ENCODE measurements at regions not wholly inside any gene's neighbourhood (a gene's known extent, or its start where the extent isn't known, plus 50 kb on each side); places are given as distances from the start of the nearest gene placed in this dataset.

DNA sequence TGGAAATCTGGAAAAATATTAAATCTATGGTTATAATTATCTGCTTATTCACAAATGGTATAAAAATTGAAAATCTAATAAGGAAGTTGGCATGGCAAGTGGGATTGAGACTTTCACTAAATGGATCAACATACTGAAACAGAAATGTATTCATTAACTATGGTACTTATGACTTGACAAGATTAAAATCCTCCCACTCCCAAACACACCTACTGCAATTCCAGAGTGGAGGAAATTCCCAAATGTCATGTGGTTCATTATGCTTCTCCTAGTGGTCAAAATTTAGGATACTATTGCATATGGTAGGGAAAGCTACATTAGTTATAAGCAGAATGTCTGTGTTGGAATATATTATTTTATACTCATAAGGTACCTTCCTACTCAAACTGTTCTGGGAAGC lies 265.3 kb upstream of the PRICKLE1 start:
- H3K4me1 ChIP-seq (ENCODE audit: control insufficient read depth, insufficient read depth, low read length), result no peaks in the 10 kb centered on the region
- H3K4me3 ChIP-seq (ENCODE audit: low read depth, low read length), result no peak overlapping the region
- TF ChIP-seq BCL11A (tag by site-specific recombination; IDR thresholded peaks at IDR 0.05; ENCODE audit: low read depth) (no peak), ZNF19 (tag by site-specific recombination; IDR thresholded peaks at IDR 0.05; ENCODE audit: low read depth) (no peak), ZNF175 (tag by site-specific recombination; IDR thresholded peaks at IDR 0.05) (no peak), ZNF624 (tag by site-specific recombination; IDR thresholded peaks at IDR 0.05) (no peak), ELK4 (IDR thresholded peaks at IDR 0.05; ENCODE audit: borderline replicate concordance, low read depth, low read length) (no peak), ZNF521 (tag by site-specific recombination; IDR thresholded peaks at IDR 0.05) (no peak), ZNF830 (tag by site-specific recombination; IDR thresholded peaks at IDR 0.05; ENCODE audit: low read depth) (no peak), ZNF623 (tag by site-specific recombination; IDR thresholded peaks at IDR 0.05) (no peak)
- TF ChIP-seq, protein P1, sequence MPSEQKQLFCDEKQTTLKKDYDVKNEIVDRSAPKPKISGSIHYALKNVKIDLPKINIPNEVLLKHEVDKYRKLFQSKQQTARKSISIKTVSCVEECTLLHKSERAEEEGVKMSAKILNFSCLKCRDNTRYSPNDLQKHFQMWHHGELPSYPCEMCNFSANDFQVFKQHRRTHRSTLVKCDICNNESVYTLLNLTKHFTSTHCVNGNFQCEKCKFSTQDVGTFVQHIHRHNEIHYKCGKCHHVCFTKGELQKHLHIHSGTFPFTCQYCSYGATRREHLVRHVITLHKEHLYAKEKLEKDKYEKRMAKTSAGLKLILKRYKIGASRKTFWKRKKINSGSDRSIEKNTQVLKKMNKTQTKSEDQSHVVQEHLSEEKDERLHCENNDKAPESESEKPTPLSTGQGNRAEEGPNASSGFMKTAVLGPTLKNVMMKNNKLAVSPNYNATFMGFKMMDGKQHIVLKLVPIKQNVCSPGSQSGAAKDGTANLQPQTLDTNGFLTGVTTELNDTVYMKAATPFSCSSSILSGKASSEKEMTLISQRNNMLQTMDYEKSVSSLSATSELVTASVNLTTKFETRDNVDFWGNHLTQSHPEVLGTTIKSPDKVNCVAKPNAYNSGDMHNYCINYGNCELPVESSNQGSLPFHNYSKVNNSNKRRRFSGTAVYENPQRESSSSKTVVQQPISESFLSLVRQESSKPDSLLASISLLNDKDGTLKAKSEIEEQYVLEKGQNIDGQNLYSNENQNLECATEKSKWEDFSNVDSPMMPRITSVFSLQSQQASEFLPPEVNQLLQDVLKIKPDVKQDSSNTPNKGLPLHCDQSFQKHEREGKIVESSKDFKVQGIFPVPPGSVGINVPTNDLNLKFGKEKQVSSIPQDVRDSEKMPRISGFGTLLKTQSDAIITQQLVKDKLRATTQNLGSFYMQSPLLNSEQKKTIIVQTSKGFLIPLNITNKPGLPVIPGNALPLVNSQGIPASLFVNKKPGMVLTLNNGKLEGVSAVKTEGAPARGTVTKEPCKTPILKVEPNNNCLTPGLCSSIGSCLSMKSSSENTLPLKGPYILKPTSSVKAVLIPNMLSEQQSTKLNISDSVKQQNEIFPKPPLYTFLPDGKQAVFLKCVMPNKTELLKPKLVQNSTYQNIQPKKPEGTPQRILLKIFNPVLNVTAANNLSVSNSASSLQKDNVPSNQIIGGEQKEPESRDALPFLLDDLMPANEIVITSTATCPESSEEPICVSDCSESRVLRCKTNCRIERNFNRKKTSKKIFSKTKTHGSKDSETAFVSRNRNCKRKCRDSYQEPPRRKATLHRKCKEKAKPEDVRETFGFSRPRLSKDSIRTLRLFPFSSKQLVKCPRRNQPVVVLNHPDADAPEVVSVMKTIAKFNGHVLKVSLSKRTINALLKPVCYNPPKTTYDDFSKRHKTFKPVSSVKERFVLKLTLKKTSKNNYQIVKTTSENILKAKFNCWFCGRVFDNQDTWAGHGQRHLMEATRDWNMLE (tag by site-specific recombination; conservative IDR thresholded peaks at IDR 0.05; ENCODE audit: low read depth), result no peak
- TF ChIP-seq, protein P2, sequence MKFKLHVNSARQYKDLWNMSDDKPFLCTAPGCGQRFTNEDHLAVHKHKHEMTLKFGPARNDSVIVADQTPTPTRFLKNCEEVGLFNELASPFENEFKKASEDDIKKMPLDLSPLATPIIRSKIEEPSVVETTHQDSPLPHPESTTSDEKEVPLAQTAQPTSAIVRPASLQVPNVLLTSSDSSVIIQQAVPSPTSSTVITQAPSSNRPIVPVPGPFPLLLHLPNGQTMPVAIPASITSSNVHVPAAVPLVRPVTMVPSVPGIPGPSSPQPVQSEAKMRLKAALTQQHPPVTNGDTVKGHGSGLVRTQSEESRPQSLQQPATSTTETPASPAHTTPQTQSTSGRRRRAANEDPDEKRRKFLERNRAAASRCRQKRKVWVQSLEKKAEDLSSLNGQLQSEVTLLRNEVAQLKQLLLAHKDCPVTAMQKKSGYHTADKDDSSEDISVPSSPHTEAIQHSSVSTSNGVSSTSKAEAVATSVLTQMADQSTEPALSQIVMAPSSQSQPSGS (tag by site-specific recombination; IDR thresholded peaks at IDR 0.05; ENCODE audit: low read depth), result no peak
- H3K9me3 ChIP-seq (ENCODE audit: control insufficient read depth, insufficient read depth, low read depth, low read length), result no peaks in the 10 kb centered on the region
- POLR2A ChIA-PET, result no interaction called here
- no peaks in the 10 kb centered on the region for H3K36me3 ChIP-seq (ENCODE audit: control insufficient read depth in 2 of 2, insufficient read depth in 1 of 2, low read length in 2 of 2)
- CTCF ChIA-PET, result interaction anchor here (0.7 kb wide), 1 partner anchor 69 kb away, joined by 3 read pairs; no protein-coding TSS in a partner anchor
- H3K27ac ChIP-seq (ENCODE audit: extremely low read depth, low read depth, low read length), result no peak overlapping the region

DNA sequence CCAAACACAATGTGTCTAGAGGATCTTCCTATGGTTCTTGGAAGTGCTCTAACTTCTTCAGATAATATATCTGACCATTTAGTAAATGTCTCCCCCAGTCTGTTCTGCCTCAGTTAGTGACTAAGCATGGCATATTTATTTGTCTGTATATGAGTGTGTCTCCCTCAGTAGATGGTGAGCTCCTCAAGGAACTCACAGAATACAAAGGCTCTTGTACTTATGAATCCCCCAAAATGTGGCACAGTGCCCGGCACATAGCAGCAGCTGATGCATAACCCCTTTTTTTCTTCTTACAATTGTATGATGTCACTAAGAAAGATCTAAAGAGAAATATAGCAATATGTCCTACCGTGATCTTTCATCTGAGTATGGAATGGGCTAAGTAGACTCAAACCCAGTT lies 264.7 kb upstream of the PRICKLE1 start:
- Histone ChIP-seq H3K4me3 (ENCODE audit: low read depth, low read length) (no peak overlapping the region), H3K9me3 (ENCODE audit: control insufficient read depth, insufficient read depth, low read depth, low read length) (no peaks in the 10 kb centered on the region), H3K36me3 (ENCODE audit: control insufficient read depth in 2 of 2, insufficient read depth in 1 of 2, low read length in 2 of 2) (no peaks in the 10 kb centered on the region), H3K27ac (ENCODE audit: extremely low read depth, low read depth, low read length) (no peak overlapping the region), H3K4me1 (ENCODE audit: control insufficient read depth, insufficient read depth, low read length) (no peaks in the 10 kb centered on the region)
- ChIA-PET CTCF (no interaction called here), POLR2A (no interaction called here)
- no peak for TF ChIP-seq ZNF654 (tag by site-specific recombination; IDR thresholded peaks at IDR 0.05; ENCODE audit: low read depth)
- no peak for TF ChIP-seq SCRT2 (tag by site-specific recombination; IDR thresholded peaks at IDR 0.05)
- TF ChIP-seq ZNF501 (tag by site-specific recombination; IDR thresholded peaks at IDR 0.05), result no peak
- TF ChIP-seq ZNF24 (tag by site-specific recombination; IDR thresholded peaks at IDR 0.05), result no peak
- TF ChIP-seq ZNF660 (tag by site-specific recombination; IDR thresholded peaks at IDR 0.05), result no peak
- TF ChIP-seq HOXC10 (CRISPR knock-in tag; IDR thresholded peaks at IDR 0.05), result no peak
- TF ChIP-seq ZNF561 (tag by site-specific recombination; IDR thresholded peaks at IDR 0.05; ENCODE audit: borderline replicate concordance), result no peak
- no peak for TF ChIP-seq ZNF791 (tag by site-specific recombination; IDR thresholded peaks at IDR 0.05)
- TF ChIP-seq ZNF548 (tag by site-specific recombination; IDR thresholded peaks at IDR 0.05), result no peak
- TF ChIP-seq ZNF580 (tag by site-specific recombination; IDR thresholded peaks at IDR 0.05), result no peak
- no peak for TF ChIP-seq ZNF112 (tag by site-specific recombination; IDR thresholded peaks at IDR 0.05)
- TF ChIP-seq ZNF211 (tag by site-specific recombination; IDR thresholded peaks at IDR 0.05; ENCODE audit: low read depth), result no peak
- TF ChIP-seq, protein P3, sequence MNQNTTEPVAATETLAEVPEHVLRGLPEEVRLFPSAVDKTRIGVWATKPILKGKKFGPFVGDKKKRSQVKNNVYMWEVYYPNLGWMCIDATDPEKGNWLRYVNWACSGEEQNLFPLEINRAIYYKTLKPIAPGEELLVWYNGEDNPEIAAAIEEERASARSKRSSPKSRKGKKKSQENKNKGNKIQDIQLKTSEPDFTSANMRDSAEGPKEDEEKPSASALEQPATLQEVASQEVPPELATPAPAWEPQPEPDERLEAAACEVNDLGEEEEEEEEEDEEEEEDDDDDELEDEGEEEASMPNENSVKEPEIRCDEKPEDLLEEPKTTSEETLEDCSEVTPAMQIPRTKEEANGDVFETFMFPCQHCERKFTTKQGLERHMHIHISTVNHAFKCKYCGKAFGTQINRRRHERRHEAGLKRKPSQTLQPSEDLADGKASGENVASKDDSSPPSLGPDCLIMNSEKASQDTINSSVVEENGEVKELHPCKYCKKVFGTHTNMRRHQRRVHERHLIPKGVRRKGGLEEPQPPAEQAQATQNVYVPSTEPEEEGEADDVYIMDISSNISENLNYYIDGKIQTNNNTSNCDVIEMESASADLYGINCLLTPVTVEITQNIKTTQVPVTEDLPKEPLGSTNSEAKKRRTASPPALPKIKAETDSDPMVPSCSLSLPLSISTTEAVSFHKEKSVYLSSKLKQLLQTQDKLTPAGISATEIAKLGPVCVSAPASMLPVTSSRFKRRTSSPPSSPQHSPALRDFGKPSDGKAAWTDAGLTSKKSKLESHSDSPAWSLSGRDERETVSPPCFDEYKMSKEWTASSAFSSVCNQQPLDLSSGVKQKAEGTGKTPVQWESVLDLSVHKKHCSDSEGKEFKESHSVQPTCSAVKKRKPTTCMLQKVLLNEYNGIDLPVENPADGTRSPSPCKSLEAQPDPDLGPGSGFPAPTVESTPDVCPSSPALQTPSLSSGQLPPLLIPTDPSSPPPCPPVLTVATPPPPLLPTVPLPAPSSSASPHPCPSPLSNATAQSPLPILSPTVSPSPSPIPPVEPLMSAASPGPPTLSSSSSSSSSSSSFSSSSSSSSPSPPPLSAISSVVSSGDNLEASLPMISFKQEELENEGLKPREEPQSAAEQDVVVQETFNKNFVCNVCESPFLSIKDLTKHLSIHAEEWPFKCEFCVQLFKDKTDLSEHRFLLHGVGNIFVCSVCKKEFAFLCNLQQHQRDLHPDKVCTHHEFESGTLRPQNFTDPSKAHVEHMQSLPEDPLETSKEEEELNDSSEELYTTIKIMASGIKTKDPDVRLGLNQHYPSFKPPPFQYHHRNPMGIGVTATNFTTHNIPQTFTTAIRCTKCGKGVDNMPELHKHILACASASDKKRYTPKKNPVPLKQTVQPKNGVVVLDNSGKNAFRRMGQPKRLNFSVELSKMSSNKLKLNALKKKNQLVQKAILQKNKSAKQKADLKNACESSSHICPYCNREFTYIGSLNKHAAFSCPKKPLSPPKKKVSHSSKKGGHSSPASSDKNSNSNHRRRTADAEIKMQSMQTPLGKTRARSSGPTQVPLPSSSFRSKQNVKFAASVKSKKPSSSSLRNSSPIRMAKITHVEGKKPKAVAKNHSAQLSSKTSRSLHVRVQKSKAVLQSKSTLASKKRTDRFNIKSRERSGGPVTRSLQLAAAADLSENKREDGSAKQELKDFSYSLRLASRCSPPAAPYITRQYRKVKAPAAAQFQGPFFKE (tag by site-specific recombination; IDR thresholded peaks at IDR 0.05; ENCODE audit: borderline replicate concordance), result no peak
